Mammary epithelial cell (primary cell): ENCODE measurements at regions not wholly inside any gene's neighbourhood (a gene's known extent, or its start where the extent isn't known, plus 50 kb on each side); places are given as distances from the start of the nearest gene placed in this dataset.

Experiments used
- CTCF ChIP-seq, 2 donors: IDR thresholded peaks in 1 of 2; conservative IDR thresholded peaks in 1 of 2; 2 replicates each; pipeline ENCODE4 v1.5.1; 2011 to 2012; ENCODE audit warnings: inconsistent platforms in 2 of 2, low read length in 2 of 2, mild to moderate bottlenecking in 2 of 2, control low read depth in 1 of 2, low read depth in 1 of 2; ENCODE audit not compliant: insufficient read depth in 1 of 2; ENCODE audit errors: extremely low read depth in 1 of 2
- EZH2 ChIP-seq: IDR thresholded peaks from 2 replicates; pipeline ENCODE4 v1.6.1; 2012; ENCODE audit warnings: low read length, inconsistent platforms, borderline replicate concordance

- no peak for TF ChIP-seq CTCF (conservative IDR thresholded peaks at IDR 0.05 in 1 of 2, IDR thresholded peaks at IDR 0.05 in 1 of 2; ENCODE audit: extremely low read depth in 1 of 2, insufficient read depth in 1 of 2, low read depth in 1 of 2, low read length in 2 of 2)
- no peak for TF ChIP-seq EZH2
These were observed 65.5 kb downstream of the RNF187 start for GRCh38 chr1:228552596-228553176.
